Upper lobe of right lung (tissue), 1 donor: ENCODE measurements at regions not wholly inside any gene's neighbourhood (a gene's known extent, or its start where the extent isn't known, plus 50 kb on each side); places are given as distances from the start of the nearest gene placed in this dataset.

Experiments used
- ATAC-seq: fragments of 200-7000 bp; cut with Tn5 transposase; one replicate; pipeline ENCODE4 v1.9.1; 2020; ENCODE audit warnings: mild to moderate bottlenecking, moderate library complexity
- DNase-seq: peaks from one replicate; pipeline ENCODE4 v3.0.0-alpha.2; 2020
- H3K27ac ChIP-seq: fragments of 200-600 bp; one replicate; pipeline ENCODE4 v1.8.0; 2022
- H3K27me3 ChIP-seq: fragments of 200-600 bp; one replicate; pipeline ENCODE4 v1.8.0; 2022; ENCODE audit warnings: mild to moderate bottlenecking
- H3K36me3 ChIP-seq: fragments of 200-600 bp; one replicate; pipeline ENCODE4 v1.8.0; 2022
- H3K4me1 ChIP-seq: fragments of 200-600 bp; one replicate; pipeline ENCODE4 v1.8.0; 2022
- H3K4me3 ChIP-seq: fragments of 200-600 bp; one replicate; pipeline ENCODE4 v1.8.0; 2022; ENCODE audit warnings: mild to moderate bottlenecking
- H3K9me3 ChIP-seq: fragments of 200-600 bp; one replicate; pipeline ENCODE4 v1.8.0; 2022
- CTCF ChIP-seq: fragments of 200-600 bp; IDR thresholded peaks from one replicate; pipeline ENCODE4 v1.8.0; 2022; ENCODE audit warnings: antibody characterized with exemption
- intact Hi-C: fragments of 100-400 bp; cut with DNase I; formaldehyde crosslinking; loops from one replicate; pipeline ENCODE4 v1.11.0; 2022
- donor health status: DM: no; HTN: yes; CAD: no; lungs with severe emphysema.

GRCh38 chr9:113695440-113695851 lies 180.7 kb upstream of the ZNF618 start:
- Histone ChIP-seq H3K9me3 (no peaks in the 10 kb centered on the region), H3K4me3 (no peak overlapping the region), H3K27me3 (no peaks in the 10 kb centered on the region), H3K27ac (no peak overlapping the region), H3K4me1 (no peaks in the 10 kb centered on the region), H3K36me3 (no peaks in the 10 kb centered on the region)
- intact Hi-C loops: no loop called here
- no peak for TF ChIP-seq CTCF
- ATAC-seq (no peak), DNase-seq (no peak)

GRCh38 chr9:113695901-113696300 lies 180.2 kb upstream of the ZNF618 start:
- no peak for DNase-seq
- H3K9me3 ChIP-seq: no peaks in the 10 kb centered on the region
- no peak for ATAC-seq
- H3K4me3 ChIP-seq: no peak overlapping the region
- TF ChIP-seq CTCF: no peak
- intact Hi-C loops: no loop called here
- no peaks in the 10 kb centered on the region for H3K27me3 ChIP-seq
- no peaks in the 10 kb centered on the region for H3K36me3 ChIP-seq
- H3K27ac ChIP-seq: no peak overlapping the region
- H3K4me1 ChIP-seq: no peaks in the 10 kb centered on the region

GRCh38 chr9:113701774-113702755 lies 174.0 kb upstream of the ZNF618 start:
- H3K4me3 ChIP-seq: no peak overlapping the region
- no peak for DNase-seq
- no peak overlapping the region for H3K27ac ChIP-seq
- ATAC-seq: no peak
- intact Hi-C loops: no loop called here
- no peaks in the 10 kb centered on the region for H3K9me3 ChIP-seq
- peaks cover 2% of the 10 kb centered on the region for H3K4me1 ChIP-seq
- no peaks in the 10 kb centered on the region for H3K27me3 ChIP-seq
- no peak for TF ChIP-seq CTCF
- no peaks in the 10 kb centered on the region for H3K36me3 ChIP-seq

GRCh38 chr9:113705306-113705927 lies 170.7 kb upstream of the ZNF618 start:
- Histone ChIP-seq H3K36me3 (no peaks in the 10 kb centered on the region), H3K27me3 (no peaks in the 10 kb centered on the region), H3K27ac (peak overlapping the region; percentile 17), H3K4me3 (no peak overlapping the region), H3K9me3 (no peaks in the 10 kb centered on the region), H3K4me1 (peaks cover 2% of the 10 kb centered on the region)
- TF ChIP-seq CTCF: no peak
- DNase-seq: no peak
- intact Hi-C loops: no loop called here
- no peak for ATAC-seq

- H3K27ac ChIP-seq: peak overlapping the region; percentile 17
- H3K4me3 ChIP-seq: no peak overlapping the region
- H3K9me3 ChIP-seq: no peaks in the 10 kb centered on the region
- H3K36me3 ChIP-seq: no peaks in the 10 kb centered on the region
- DNase-seq (no peak), ATAC-seq (peak; percentile 74)
- intact Hi-C loops: no loop called here
- no peak for TF ChIP-seq CTCF
- H3K4me1 ChIP-seq: peaks cover 2% of the 10 kb centered on the region
- no peaks in the 10 kb centered on the region for H3K27me3 ChIP-seq
These were observed 170.1 kb upstream of the ZNF618 start for GRCh38 chr9:113705928-113706519.
